ENCODE measurements at regions not wholly inside any gene's neighbourhood (a gene's known extent, or its start where the extent isn't known, plus 50 kb on each side); places are given as distances from the start of the nearest gene placed in this dataset.

DNA sequence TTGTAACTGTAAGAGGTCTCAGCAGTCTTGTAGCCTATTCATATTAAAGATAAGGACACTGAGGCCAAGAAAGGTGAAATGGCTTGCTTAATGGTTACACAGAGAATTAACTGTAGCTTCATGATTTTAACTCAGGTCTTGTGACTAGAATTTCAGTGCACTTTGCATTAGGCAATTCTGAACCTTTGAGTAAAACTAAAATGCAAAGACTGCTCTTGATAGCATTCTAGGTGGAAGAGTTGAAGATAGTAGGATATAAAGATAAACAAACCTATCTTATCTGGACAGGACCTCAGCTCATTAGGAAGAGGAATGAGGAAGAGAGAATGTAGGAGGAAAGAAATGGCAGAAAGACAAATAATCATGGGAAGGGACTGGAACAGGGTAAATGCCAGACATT is 68.6 kb upstream of the RGL1 start:
- TF ChIP-seq EP300 (IDR thresholded peaks at IDR 0.05) (no peak), POLR2A (IDR thresholded peaks at IDR 0.05) (no peak)
- TF ChIP-seq, protein P1, sequence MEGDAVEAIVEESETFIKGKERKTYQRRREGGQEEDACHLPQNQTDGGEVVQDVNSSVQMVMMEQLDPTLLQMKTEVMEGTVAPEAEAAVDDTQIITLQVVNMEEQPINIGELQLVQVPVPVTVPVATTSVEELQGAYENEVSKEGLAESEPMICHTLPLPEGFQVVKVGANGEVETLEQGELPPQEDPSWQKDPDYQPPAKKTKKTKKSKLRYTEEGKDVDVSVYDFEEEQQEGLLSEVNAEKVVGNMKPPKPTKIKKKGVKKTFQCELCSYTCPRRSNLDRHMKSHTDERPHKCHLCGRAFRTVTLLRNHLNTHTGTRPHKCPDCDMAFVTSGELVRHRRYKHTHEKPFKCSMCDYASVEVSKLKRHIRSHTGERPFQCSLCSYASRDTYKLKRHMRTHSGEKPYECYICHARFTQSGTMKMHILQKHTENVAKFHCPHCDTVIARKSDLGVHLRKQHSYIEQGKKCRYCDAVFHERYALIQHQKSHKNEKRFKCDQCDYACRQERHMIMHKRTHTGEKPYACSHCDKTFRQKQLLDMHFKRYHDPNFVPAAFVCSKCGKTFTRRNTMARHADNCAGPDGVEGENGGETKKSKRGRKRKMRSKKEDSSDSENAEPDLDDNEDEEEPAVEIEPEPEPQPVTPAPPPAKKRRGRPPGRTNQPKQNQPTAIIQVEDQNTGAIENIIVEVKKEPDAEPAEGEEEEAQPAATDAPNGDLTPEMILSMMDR (IDR thresholded peaks at IDR 0.05) = no peak
- DNase-seq = no peak
- no peak overlapping the region for H3K4me3 ChIP-seq
- no peaks in the 10 kb centered on the region for H3K36me3 ChIP-seq
- intact Hi-C loops (cut with DNase I) = no loop called here
- no peaks in the 10 kb centered on the region for H3K27me3 ChIP-seq
- peaks cover 6% of the 10 kb centered on the region for H3K4me1 ChIP-seq (ENCODE audit: insufficient read depth)
- H3K9me3 ChIP-seq = no peaks in the 10 kb centered on the region
- no peak overlapping the region for H3K27ac ChIP-seq

DNA sequence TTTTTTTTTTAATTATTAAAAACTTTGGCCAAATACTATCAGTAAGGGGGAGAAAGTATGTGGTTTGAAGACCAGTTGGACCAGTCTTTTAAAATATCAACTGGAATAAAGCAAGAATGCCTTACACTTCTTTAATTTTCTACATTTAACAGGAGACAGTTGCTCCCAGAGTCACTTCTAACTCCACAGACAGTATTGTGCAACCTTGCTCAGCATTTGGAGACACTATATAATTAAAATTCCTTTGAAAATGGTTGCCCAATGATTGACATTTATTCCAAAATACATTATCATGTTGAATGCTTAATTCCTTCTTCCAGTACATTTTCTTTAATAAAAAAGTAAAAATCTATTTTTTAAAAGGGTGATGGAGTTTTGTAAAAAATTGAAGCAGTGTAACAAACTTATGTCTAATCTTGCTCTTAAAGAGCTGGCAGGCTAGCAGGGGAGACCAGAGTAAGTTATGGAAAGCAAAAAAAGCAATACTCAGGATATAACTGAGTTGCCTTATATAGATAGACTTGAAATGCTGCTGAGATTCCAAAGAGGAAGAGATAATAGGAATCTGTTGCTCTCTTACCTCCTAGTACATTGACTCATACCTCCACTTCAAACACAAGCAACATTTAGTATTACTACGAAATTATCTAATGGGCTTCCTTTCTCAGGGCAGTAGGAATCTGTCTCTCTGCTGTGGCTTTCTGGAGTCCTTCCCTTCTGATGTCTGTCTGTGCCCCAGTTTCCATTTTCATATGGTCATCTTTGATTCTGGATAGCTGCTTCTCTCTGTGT is 69.7 kb upstream of the RGL1 start:
- Histone ChIP-seq H3K4me1 (ENCODE audit: insufficient read depth) (peaks cover 6% of the 10 kb centered on the region), H3K4me3 (no peak overlapping the region), H3K27me3 (no peaks in the 10 kb centered on the region), H3K9me3 (no peaks in the 10 kb centered on the region), H3K27ac (peak overlapping the region in 1 of 2 donors; percentile 26), H3K36me3 (no peaks in the 10 kb centered on the region)
- DNase-seq = no peak
- intact Hi-C loops (cut with DNase I) = no loop called here
- 13 to 31% (median 21%) methylated on average over 1 of the region's 1 CpG for WGBS, 3 donors
- TF ChIP-seq POLR2A (IDR thresholded peaks at IDR 0.05) (no peak), EP300 (IDR thresholded peaks at IDR 0.05) (no peak)
- TF ChIP-seq, protein P1 (IDR thresholded peaks at IDR 0.05) = no peak

DNA sequence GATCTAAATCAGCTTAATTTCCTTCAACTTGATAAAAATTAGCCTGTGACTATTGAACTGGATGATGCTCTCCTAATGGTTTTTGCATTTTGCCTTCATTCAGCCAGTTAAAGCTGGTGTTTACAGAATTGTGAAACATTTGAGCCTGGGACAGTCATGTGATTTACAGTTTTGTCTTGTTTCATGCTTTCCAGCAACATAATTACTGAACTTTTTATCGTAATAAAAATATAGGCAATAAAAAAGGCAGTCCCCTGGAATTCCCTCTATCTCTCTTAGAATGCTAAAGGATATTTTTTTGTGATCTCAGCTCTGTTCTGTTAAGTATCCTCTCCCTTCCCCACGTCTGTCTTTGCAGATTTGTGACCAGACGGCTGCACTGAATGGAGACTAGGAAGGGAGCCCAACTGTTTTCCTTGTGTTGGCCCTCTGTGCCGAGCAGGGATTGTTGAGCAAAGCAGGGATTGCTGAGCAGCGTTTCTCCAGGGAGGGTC is 70.3 kb upstream of the RGL1 start:
- intact Hi-C loops (cut with DNase I) = no loop called here
- TF ChIP-seq, protein P1 (IDR thresholded peaks at IDR 0.05) = no peak
- TF ChIP-seq EP300 (IDR thresholded peaks at IDR 0.05) (no peak), POLR2A (IDR thresholded peaks at IDR 0.05) (no peak)
- no peak overlapping the region for H3K4me3 ChIP-seq
- peaks cover 6% of the 10 kb centered on the region for H3K4me1 ChIP-seq (ENCODE audit: insufficient read depth)
- no peaks in the 10 kb centered on the region for H3K9me3 ChIP-seq
- H3K27me3 ChIP-seq = no peaks in the 10 kb centered on the region
- peak overlapping the region in 1 of 2 donors; percentile 26 for H3K27ac ChIP-seq
- H3K36me3 ChIP-seq = no peaks in the 10 kb centered on the region
- WGBS, 3 donors = 2 to 6% (median 6%) methylated on average over 5 of the region's 5 CpGs
- DNase-seq = peak; percentile 41 to 59 (median 56)

DNA sequence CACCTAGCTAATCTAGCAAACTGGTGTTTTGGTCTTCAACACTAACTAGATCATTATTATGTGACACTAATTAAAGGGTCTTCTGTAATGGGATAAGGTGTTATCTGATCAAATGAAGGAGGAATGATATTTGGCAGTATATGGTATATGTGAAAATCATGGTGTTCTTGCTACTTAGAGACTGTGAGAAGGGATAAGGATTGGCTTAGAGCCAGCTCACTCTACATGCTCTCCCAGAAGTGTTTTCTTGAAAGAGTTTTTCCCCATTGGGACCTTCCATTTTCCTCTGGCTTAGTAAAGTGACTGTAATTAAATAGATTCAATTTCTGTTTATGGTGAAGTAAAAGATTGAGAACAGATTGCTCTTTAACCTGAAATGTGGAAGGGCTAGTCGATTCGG is 71.2 kb upstream of the RGL1 start:
- no peak for DNase-seq
- no peaks in the 10 kb centered on the region for H3K9me3 ChIP-seq
- H3K4me1 ChIP-seq (ENCODE audit: insufficient read depth) = peaks cover 6% of the 10 kb centered on the region
- 81 to 92% (median 88%) methylated on average over 2 of the region's 2 CpGs for WGBS, 3 donors
- TF ChIP-seq, protein P1 (IDR thresholded peaks at IDR 0.05) = no peak
- no peak for TF ChIP-seq EP300 (IDR thresholded peaks at IDR 0.05)
- TF ChIP-seq POLR2A (IDR thresholded peaks at IDR 0.05) = no peak
- H3K36me3 ChIP-seq = no peaks in the 10 kb centered on the region
- H3K27me3 ChIP-seq = no peaks in the 10 kb centered on the region
- peak overlapping the region in 1 of 2 donors; percentile 26 for H3K27ac ChIP-seq
- intact Hi-C loops (cut with DNase I) = no loop called here
- H3K4me3 ChIP-seq = no peak overlapping the region

Data from ovary (tissue), 7 donors.